Keratinocyte (primary cell): ENCODE measurements at regions not wholly inside any gene's neighbourhood (a gene's known extent, or its start where the extent isn't known, plus 50 kb on each side); places are given as distances from the start of the nearest gene placed in this dataset.
"Not testable (repeated sequence)": the region's sequence is repeated elsewhere in the genome, so short reads cannot be mapped to it uniquely, and the experiment has no call there.

Experiments used
- CTCF ChIP-seq, 3 experiments: IDR thresholded peaks in 1 of 3; conservative IDR thresholded peaks in 1 of 3; optimal IDR thresholded peaks in 1 of 3; 2 replicates in 2 of 3; 3 replicates in 1 of 3; pipeline versions ENCODE3 to v1.5.1; 2011; ENCODE audit warnings: low read length in 3 of 3, mild to moderate bottlenecking in 3 of 3, moderate library complexity in 2 of 3, control low read depth in 1 of 3, inconsistent platforms in 1 of 3; ENCODE audit not compliant: insufficient read depth in 2 of 3; ENCODE audit errors: extremely low read depth in 1 of 3
- EZH2 ChIP-seq: IDR thresholded peaks from one replicate; pipeline ENCODE4 v1.6.1; 2012; ENCODE audit warnings: inconsistent platforms, mild to moderate bottlenecking, low read length, moderate library complexity

- TF ChIP-seq CTCF (optimal IDR thresholded peaks at IDR 0.05 in 1 of 3, IDR thresholded peaks at IDR 0.05 in 1 of 3, conservative IDR thresholded peaks at IDR 0.05 in 1 of 3; ENCODE audit: extremely low read depth in 1 of 3, insufficient read depth in 2 of 3, low read length in 3 of 3); EZH2: not testable (repeated sequence)
These were observed 83.2 kb upstream of the LPCAT1 start for GRCh38 chr5:1606951-1607350.
